Dermis microvascular lymphatic vessel endothelial cell (primary cell): ENCODE measurements at regions not wholly inside any gene's neighbourhood (a gene's known extent, or its start where the extent isn't known, plus 50 kb on each side); places are given as distances from the start of the nearest gene placed in this dataset.
A peak's percentile ranks its signal among the peaks of the same experiment; 100 is the strongest.
"Not testable (repeated sequence)": the region's sequence is repeated elsewhere in the genome, so short reads cannot be mapped to it uniquely, and the experiment has no call there.

Source experiments
- DNase-seq, 2 donors: peaks; one replicate each; pipeline versions ENCODE4 v3.0.0 to v3.0.0-alpha.2; 2010; ENCODE audit warnings: low read depth in 2 of 2

DNA sequence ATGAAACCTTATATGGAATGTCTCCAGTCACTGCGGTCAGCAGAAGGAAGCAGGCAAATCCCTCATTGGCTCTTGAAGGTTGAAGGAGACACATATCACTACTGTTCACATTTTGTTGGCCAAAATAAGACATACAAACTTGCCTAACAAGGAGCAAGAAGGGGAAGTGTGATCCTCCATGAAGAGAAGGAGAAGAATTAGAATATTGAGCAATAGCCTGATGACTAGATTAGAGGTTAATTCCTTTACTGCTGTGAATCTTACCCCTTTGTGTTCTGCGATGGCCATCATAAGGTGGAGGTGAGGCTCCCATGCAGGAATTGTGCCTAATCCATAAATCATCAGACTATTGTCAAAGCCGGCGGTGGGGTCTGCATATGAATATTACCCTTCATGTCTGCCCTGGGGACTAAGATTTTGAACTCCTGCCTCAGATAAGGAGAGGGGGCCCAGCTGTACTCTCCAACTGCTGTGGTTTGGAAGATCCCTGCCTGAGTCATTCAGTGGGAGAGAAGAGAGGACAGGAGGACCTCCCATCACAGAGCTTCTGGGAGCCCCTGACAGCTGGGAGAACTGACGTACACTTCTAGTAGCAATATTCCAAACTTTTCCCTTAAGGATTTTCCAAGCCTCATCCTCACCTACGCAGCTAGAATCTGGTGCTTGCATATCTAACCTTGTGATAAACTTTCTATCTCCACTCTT is 398.5 kb downstream of the REEP3 start:
- no peak for DNase-seq

- DNase-seq: no peak
These were observed 399.7 kb downstream of the REEP3 start for GRCh38 chr10:63920926-63921325.

- no peak for DNase-seq
These were observed 400.8 kb downstream of the REEP3 start for GRCh38 chr10:63921908-63922467.

- no peak for DNase-seq
These were observed 401.5 kb downstream of the REEP3 start for GRCh38 chr10:63922468-63923284.

GRCh38 chr10:63929831-63930467 is 408.7 kb downstream of the REEP3 start:
- no peak for DNase-seq

GRCh38 chr10:63930584-63930983 is 409.4 kb downstream of the REEP3 start:
- no peak for DNase-seq

DNA sequence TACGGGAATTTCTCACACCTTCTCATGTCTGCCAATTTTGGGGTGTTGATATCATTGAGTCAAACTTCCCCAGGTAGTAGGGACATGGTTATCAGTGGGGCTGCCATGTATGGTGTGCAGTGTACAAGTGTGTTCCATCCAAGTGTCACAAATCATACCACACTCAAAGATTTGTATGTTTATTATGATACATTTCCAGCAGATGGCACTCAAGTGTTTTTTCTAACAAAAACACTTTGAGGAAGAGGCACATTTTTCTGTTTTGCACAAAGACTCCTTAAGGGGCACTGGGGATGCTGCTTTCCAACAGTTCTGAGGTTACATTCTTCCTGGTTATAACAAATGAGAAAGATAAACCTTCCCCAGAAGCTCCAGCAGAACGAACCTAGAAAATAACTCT is 414.5 kb downstream of the REEP3 start:
- DNase-seq: peak in 1 of 2 donors; percentile 1

- no peak for DNase-seq
These were observed 419.2 kb downstream of the REEP3 start for GRCh38 chr10:63940277-63940922.

- no peak for DNase-seq
These were observed 443.2 kb downstream of the REEP3 start for GRCh38 chr10:63964406-63964805.

DNA sequence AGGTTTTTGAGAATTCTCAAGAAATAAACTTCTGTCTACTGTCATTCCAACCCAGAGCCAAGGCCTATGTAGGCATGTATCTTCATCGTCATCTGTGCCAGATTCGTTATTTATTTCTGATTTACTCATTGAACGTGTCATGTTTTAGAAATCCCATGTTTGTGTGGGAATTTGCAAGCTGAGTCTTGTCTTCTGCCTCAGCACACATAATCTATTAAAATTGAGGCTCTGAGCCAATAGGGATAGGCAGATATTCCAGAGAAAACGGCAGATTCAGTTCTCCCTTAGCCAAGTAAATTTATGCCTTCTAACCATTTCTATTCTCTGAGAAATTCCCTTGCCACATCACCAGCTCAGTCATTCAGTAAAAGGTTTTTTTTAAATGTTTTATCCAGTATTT is 444.6 kb downstream of the REEP3 start:
- DNase-seq: no peak

DNA sequence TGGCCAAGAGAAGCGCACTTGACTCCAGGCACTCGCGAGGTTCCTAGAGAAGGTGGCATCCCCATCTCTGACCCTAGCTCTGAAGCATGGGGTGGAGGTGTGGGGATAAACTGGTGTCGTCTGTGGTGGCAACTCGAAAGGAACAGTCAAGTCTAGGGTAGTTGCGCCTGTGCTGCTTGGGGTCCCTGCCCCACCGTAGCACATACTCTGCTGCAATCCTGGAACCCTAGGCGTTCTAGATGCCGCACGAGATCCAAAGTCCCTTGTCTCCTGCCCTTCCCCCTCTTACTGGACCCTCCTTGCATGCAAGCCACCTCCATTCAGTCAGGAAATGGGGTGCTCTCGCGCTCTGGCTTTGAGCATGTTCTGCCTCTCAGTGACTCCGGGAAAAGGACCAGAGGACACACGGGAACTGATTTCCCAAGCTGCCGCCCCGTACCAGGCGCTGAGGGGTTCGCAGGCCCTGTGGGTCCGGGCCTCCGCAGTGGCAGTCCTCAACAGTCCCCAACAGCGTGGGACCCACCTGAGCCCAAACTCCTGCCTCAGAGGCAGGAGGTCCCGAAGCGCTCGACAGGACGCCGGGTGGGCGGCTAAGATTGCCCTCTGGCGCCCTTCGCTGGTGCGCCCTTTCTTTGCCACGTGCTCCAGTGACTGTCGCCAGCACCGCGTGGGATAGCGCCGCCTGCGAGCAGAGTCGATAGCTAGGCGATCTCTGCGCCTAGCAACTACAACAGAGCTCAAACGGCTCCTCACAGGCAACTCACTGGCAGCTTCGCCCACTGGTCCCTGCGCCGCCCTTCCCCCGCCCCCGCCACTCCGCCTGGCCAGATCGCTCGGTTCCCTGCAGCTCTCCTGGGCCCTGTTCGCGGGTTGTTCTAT is 452.0 kb downstream of the REEP3 start:
- no peak for DNase-seq

DNA sequence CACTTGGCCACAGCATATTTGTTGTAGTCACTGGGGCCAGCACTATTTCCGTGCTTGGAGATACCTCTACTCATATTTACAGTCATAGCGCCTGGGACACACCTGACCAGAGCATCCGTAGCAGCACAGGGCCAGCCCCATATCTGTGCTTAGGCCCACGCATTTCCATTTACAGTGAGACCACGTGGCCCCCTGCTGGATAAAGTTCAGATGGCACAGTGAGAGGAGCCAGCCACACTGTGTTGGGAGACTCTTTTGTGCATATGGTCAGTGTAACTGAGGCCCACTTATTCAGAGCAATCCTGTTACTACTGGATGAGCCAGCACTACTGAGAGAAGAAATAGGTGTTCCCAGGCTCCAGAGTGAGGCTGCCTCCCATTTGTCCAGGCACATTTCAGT is 455.3 kb downstream of the REEP3 start:
- peak; percentile 12 to 46 for DNase-seq

DNA sequence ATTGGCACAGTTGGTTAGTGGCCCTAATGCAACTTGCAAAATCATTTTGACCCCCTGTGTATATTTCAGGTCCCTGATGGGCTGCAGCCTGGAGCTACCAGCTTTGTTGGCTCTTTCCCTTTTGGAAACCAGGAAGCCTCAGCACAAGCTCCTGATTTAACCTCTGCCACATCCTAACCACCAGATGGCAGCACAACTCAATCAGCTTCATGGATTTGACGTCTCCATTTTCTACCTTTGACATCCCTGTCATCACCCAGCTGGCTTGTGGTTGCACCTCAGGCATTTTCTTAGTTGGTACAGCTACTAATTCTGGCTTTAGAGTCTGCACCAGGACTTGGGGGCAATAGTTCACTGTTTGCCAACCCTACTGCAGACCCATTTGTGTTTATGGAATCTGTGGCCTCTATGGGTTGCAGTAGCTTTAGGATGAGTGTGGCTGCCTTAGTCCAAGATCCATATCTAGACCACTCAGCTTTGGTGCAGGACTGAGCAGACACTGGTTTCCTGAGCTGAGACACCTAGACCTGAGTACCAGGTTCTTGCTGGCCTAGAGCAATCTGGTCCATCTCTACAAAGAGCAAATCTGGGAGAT is 456.2 kb downstream of the REEP3 start:
- DNase-seq: peak; percentile 28 to 50

GRCh38 chr10:63980870-63981269 is 459.7 kb downstream of the REEP3 start:
- DNase-seq: not testable (repeated sequence)

DNA sequence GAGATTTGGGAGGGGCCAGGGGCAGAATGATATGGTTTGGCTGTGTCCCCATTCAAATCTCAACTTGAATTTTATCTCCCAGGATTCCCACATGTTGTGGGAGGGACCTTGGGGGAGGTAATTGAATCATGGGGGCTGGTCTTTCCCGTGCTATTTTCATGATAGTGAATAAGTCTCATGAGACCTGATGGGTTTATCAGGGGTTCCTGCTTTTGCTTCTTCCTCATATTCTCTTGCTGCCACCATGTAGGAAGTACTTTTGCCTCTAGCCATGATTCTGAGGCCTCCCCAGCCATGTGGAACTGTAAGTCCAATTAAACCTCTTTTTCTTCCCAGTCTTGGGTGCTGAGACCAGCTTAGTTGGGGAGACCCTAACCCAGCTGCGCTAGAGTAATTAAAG is 462.9 kb downstream of the REEP3 start:
- not testable (repeated sequence) for DNase-seq

DNA sequence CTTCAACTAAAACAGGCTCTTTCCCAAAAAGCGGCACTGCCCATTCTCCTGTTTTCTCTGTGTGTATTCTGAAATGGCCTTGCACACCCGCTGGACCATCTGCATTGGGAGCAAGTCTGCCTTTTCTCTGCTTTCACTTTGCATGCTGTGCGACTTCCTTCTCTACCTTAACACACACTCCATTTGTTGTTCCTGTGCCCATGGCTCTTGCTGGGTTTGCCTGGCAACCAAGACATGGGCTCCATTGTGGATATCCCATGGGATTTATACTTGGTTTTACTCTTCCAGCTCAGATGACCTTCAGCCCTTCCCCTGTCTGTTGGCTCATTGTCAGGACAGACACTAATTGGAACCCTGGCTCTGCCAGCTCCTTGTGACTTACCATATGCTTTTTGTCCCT is 465.3 kb downstream of the REEP3 start:
- no peak for DNase-seq

DNA sequence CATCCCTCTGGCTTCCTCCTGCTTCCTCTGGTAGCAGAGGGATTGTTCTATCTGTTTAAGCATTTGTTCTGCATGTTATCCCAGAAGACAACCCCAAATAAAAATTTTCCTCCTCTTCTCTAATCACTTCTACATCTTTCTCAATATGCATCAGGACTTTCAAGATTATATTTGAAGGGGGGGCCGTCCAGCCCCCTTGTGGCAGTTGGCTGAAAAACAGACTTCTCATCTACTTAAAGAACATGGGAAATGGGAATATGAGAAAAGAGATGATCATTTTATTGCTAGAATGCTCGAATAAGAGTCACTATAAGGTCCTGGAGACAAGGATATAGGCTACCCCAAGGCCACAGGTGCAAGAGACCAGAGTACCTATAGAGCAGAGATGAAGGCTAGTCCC is 466.0 kb downstream of the REEP3 start:
- DNase-seq: no peak

- no peak for DNase-seq
These were observed 473.2 kb downstream of the REEP3 start for GRCh38 chr10:63994371-63994770.

- no peak for DNase-seq
These were observed 486.0 kb downstream of the REEP3 start for GRCh38 chr10:64007157-64007556.

- DNase-seq: no peak
These were observed 489.5 kb downstream of the REEP3 start for GRCh38 chr10:64010711-64011110.
